AG09319 (cell line): ENCODE measurements at regions not wholly inside any gene's neighbourhood (a gene's known extent, or its start where the extent isn't known, plus 50 kb on each side); places are given as distances from the start of the nearest gene placed in this dataset.

Source experiments
- DNase-seq: peaks from one replicate; pipeline ENCODE4 v3.0.0-alpha.2; 2010; ENCODE audit warnings: low read depth; ENCODE audit errors: extremely low read depth
- TF ChIP-seq, protein P1 (sequence below): IDR thresholded peaks from 2 replicates; pipeline ENCODE4 v1.5.1; 2011; ENCODE audit warnings: low read depth, mild to moderate bottlenecking, inconsistent platforms, low read length, moderate library complexity

DNA sequence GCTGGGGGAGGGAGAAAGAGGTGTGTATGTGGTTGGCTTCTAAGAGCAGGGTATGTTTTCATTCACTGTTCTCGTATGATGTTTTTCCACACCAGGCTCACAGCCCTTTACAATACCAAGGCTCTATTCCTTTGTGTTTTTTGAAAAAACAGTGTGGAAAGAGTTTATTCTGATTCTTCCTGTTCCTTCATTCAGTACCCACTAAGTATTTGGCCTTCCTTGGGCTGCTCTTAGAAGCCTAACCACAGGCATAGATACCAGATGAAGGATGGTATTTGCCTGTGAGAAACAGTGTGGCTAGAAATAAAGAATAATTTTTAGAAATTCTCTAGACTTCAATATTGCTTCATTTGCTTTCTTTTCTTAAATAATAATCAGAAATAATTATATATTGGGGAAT, 518.0 kb upstream of the DIPK2B start:
- TF ChIP-seq, protein P1, sequence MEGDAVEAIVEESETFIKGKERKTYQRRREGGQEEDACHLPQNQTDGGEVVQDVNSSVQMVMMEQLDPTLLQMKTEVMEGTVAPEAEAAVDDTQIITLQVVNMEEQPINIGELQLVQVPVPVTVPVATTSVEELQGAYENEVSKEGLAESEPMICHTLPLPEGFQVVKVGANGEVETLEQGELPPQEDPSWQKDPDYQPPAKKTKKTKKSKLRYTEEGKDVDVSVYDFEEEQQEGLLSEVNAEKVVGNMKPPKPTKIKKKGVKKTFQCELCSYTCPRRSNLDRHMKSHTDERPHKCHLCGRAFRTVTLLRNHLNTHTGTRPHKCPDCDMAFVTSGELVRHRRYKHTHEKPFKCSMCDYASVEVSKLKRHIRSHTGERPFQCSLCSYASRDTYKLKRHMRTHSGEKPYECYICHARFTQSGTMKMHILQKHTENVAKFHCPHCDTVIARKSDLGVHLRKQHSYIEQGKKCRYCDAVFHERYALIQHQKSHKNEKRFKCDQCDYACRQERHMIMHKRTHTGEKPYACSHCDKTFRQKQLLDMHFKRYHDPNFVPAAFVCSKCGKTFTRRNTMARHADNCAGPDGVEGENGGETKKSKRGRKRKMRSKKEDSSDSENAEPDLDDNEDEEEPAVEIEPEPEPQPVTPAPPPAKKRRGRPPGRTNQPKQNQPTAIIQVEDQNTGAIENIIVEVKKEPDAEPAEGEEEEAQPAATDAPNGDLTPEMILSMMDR, result no peak
- no peak for DNase-seq

DNA sequence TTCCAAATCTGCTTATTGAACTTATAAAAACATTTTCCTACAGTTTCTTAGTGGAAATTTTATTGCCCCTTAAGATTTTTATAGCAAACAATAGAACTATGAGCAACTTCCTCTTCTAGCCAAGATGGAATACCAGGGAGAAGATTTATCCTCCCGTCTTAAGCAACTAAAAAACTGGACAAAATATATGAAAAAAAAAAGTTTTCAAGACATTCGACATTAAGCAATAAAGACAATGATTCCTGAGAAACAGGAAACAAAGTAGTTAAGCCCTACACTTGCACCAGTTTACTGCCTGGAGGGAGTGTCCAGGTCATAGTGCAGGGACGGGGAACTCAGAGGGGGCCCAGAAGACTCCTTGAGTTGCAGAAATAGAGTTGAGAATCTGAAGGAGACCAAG, 516.1 kb upstream of the DIPK2B start:
- TF ChIP-seq, protein P1, result no peak

DNA sequence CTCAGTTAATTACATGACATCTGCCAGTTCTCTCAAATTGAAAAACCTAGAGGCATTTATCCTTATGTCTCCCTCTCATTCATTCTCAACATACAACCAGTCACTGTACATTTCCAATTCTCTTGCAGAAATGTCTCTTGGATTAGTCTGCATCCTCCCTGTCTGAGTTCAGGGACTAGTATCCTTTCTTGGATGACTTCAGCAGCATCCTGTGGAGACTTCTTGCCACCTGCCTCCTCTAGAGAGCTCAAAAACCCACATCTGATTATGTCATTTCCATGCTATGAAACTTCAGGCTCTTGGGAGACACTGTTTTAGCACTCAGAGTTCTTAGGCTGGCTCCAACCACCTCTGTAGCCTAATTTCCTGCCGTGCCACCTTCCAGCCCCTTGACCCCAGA, 515.1 kb upstream of the DIPK2B start:
- TF ChIP-seq, protein P1, result no peak
- DNase-seq, result no peak

More for the DNA sequence above, 516.1 kb upstream of the DIPK2B start:
- DNase-seq, result no peak

DNA sequence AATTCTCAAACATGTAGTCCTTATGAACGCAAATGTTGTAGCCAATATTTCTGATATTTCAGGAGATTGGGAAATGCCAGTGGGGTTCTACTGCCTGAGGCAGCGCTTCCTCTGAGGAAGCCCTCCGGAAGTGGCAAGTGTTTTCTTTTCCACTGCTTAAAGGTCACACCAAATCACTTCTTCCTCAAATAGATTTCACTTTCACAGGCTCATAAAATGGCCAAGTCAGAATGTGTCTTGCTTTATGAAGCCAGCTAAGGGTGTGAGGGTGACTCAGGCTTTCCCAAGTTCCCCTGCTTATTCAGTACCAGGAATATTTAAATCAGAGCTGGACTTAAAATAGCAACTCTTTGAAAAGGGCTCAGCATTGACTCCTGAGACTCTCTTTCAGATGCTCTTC, 514.2 kb upstream of the DIPK2B start:
- TF ChIP-seq, protein P1, result no peak
- no peak for DNase-seq

DNA sequence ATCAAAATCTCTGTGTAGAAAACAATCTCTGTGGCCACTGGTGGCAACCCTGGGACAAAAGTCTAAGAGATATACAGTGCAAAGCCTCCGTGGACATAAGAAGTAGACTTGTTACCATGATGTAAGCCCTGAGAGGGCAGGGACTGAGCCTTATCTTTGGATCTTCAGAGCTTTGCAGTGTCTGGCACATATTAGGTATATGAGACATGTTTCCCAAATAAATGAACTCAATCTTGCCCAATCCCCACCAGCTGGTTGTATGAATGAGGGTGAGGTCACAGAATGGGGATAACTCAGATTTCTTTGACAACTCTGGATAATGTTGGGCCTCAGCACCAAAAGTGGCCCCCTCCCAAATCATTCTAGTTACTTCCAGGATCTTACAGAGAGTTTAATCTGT, 511.4 kb upstream of the DIPK2B start:
- TF ChIP-seq, protein P1, result no peak
- DNase-seq, result no peak

DNA sequence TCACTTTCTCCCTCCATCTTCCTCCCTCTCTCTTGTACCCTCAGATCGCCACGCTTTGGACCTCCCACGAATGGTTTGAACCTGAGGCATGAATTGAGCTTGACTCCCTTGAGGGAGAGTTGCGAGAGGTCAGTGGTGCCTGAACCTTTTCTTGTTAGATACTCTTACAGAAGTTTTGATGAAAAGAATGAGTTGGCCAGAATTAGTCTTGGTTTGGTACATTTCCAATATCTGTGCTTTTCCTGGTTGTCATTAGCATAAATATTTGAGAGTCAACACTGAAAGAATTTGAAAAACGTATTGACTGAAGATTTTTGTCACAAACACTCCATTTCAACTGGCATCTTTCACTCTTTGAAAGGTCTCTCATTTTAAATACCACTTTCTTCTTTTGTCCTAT, 510.6 kb upstream of the DIPK2B start:
- no peak for DNase-seq
- TF ChIP-seq, protein P1, result no peak

DNA sequence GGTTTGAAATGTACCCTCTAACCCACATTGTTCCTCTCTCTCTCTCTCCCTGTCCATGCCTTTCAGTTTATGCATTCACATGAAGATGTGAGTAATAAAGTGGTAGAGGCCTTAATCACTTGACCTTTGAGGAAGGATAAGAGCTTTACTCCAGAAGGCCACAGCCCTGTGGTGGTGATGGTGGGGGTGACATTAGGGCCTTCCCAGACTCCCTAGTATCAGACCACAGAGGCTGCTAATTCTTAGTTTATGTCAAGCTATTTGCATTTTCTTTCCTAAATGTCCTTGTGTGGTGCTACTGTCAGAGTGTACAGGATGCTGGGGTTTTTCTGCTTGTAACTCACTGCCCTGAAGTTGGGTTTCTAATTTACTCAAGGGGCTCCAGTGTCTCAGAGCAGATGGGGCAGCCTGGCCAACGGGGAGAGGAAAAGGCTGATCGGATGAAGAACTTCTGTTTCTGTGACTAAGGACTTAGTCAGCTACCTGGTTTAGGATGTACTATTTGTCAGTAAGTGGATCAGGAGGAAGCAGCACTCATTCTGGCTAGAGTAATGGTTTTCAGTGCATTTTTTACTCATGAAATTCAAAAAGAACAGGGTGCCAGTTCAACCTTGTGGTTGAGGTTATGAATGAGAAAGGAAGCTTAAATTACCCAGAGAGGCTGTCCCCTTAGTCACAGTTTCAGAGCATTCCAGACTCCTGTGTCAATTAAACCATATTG, 509.6 kb upstream of the DIPK2B start:
- TF ChIP-seq, protein P1, result no peak
- peak; percentile 66 for DNase-seq
